ENCODE measurements at regions not wholly inside any gene's neighbourhood (a gene's known extent, or its start where the extent isn't known, plus 50 kb on each side); places are given as distances from the start of the nearest gene placed in this dataset.

GRCh38 chr6:91637217-91637616 is 1050.3 kb upstream of the MAP3K7 start:
- no peak for TF ChIP-seq JUNB (IDR thresholded peaks at IDR 0.05)
- no peak for TF ChIP-seq NKRF (conservative IDR thresholded peaks at IDR 0.05)
- TF ChIP-seq SIN3A (IDR thresholded peaks at IDR 0.05; ENCODE audit: low read depth, low read length): no peak
- TF ChIP-seq CTCF (IDR thresholded peaks at IDR 0.05 in 2 of 3, conservative IDR thresholded peaks at IDR 0.05 in 1 of 3; ENCODE audit: control insufficient read depth in 2 of 3, extremely low read depth in 1 of 3, insufficient read depth in 1 of 3, low read depth in 3 of 3, low read length in 3 of 3): no peak
- no peak for TF ChIP-seq JUND (IDR thresholded peaks at IDR 0.05; ENCODE audit: low read depth, low read length)
- no peak for TF ChIP-seq USF1 (IDR thresholded peaks at IDR 0.05; ENCODE audit: borderline replicate concordance, extremely low read length, insufficient read depth, low read depth, low read length)
- no peak for TF ChIP-seq POLR2A (IDR thresholded peaks at IDR 0.05; ENCODE audit: low read depth, low read length)
- no peak for TF ChIP-seq BRCA1 (IDR thresholded peaks at IDR 0.05; ENCODE audit: low read depth, low read length)

All from GM12878 (cell line).